SW480 (cell line): ENCODE measurements at regions not wholly inside any gene's neighbourhood (a gene's known extent, or its start where the extent isn't known, plus 50 kb on each side); places are given as distances from the start of the nearest gene placed in this dataset.
"Not testable (repeated sequence)": the region's sequence is repeated elsewhere in the genome, so short reads cannot be mapped to it uniquely, and the experiment has no call there.

ENCODE experiments used
- DNase-seq: peaks from one replicate; pipeline ENCODE4 v3.0.0-alpha.2; 2016; ENCODE audit warnings: low spot score

- DNase-seq = no peak
Measured at GRCh38 chr7:54390565-54390964, 151.6 kb upstream of the VSTM2A start.

- no peak for DNase-seq
Measured at GRCh38 chr7:54392935-54393334, 149.2 kb upstream of the VSTM2A start.

GRCh38 chr7:54394834-54395233, 147.3 kb upstream of the VSTM2A start:
- DNase-seq = peak; percentile 12

GRCh38 chr7:54397836-54398612, 144.2 kb upstream of the VSTM2A start:
- no peak for DNase-seq

GRCh38 chr7:54398863-54399262, 143.3 kb upstream of the VSTM2A start:
- DNase-seq = no peak

- DNase-seq = no peak
Measured at GRCh38 chr7:54409917-54410316, 132.3 kb upstream of the VSTM2A start.

- DNase-seq = no peak
Measured at GRCh38 chr7:54416678-54417077, 125.5 kb upstream of the VSTM2A start.

- no peak for DNase-seq
Measured at GRCh38 chr7:54419209-54419608, 123.0 kb upstream of the VSTM2A start.

GRCh38 chr7:54426406-54426805, 115.8 kb upstream of the VSTM2A start:
- DNase-seq = no peak

GRCh38 chr7:54429111-54429510, 113.1 kb upstream of the VSTM2A start:
- no peak for DNase-seq

GRCh38 chr7:54439391-54439790, 102.8 kb upstream of the VSTM2A start:
- DNase-seq = no peak

GRCh38 chr7:54444046-54444686, 98.0 kb upstream of the VSTM2A start:
- not testable (repeated sequence) for DNase-seq

GRCh38 chr7:54453168-54453567, 89.0 kb upstream of the VSTM2A start:
- DNase-seq = not testable (repeated sequence)

- DNase-seq = not testable (repeated sequence)
Measured at GRCh38 chr7:54454700-54455099, 87.5 kb upstream of the VSTM2A start.

- no peak for DNase-seq
Measured at GRCh38 chr7:54465095-54465494, 77.1 kb upstream of the VSTM2A start.

GRCh38 chr7:54469740-54470139, 72.4 kb upstream of the VSTM2A start:
- DNase-seq = no peak

- no peak for DNase-seq
Measured at GRCh38 chr7:54476609-54477008, 65.6 kb upstream of the VSTM2A start.

GRCh38 chr7:54477083-54477482, 65.1 kb upstream of the VSTM2A start:
- no peak for DNase-seq

- peak; percentile 81 for DNase-seq
Measured at GRCh38 chr7:54483523-54483922, 58.7 kb upstream of the VSTM2A start.

GRCh38 chr7:54485044-54485443, 57.1 kb upstream of the VSTM2A start:
- DNase-seq = no peak
